K562 (cell line): ENCODE measurements at regions not wholly inside any gene's neighbourhood (a gene's known extent, or its start where the extent isn't known, plus 50 kb on each side); places are given as distances from the start of the nearest gene placed in this dataset.

Experiments
- ATAC-seq: fragments of 200-7000 bp; cut with Tn5 transposase; 3 replicates; pipeline ENCODE4 v1.9.1; 2020; ENCODE audit warnings: moderate library complexity
- BruUV-seq: library from RNA; stranded (reverse); fragments of 400-500 nt; replicated peaks from 2 replicates; lab custom pipeline; 2021; lab: Mats Ljungman, UMichigan
- CTCF ChIA-PET: fragments of 300-600 bp; formaldehyde crosslinking; extraction: SDS; loops from one replicate; lab custom pipeline; 2021; ENCODE audit warnings: low intra/inter-chr PET ratio; lab: Yijun Ruan, JAX
- POLR2A ChIA-PET: fragments of 300-600, 350-650 bp; sonication (Branson Sonifier 250); formaldehyde crosslinking; extraction: SDS; loops from one replicate; lab custom pipeline; 2021; ENCODE audit warnings: antibody characterized with exemption, inconsistent platforms; lab: Yijun Ruan, JAX
- DNase-seq, 4 experiments: peaks; one replicate each; pipeline versions ENCODE4 v3.0.0 to v3.0.0-alpha.2; 2011 to 2018; ENCODE audit warnings: low spot score in 3 of 4, mixed read lengths in 3 of 4; ENCODE audit errors: extremely low read depth in 1 of 4
- FAIRE-seq: peaks from 2 replicates; lab custom pipeline; 2011; peaks lifted over from hg19 to GRCh38; lab: Jason Lieb, UNC
- H2AFZ ChIP-seq: 2 replicates; pipeline ENCODE4 v1.6.0; 2011; ENCODE audit warnings: low read depth, low read length, control low read depth, inconsistent platforms
- H3K27ac ChIP-seq: fragments of 200-600 bp; 3 replicates; pipeline ENCODE4 v1.8.0; 2011; ENCODE audit warnings: low read depth, mild to moderate bottlenecking, control low read depth, inconsistent platforms, low read length, moderate library complexity, mixed read lengths; ENCODE audit errors: extremely low read depth
- H3K27me3 ChIP-seq, 2 experiments: fragments of 300-600 bp in 1 of 2; 2 replicates in 1 of 2; 3 replicates in 1 of 2; pipeline versions ENCODE4 v1.6.0 to v1.8.0; 2011; ENCODE audit warnings: inconsistent platforms in 2 of 2, low read length in 2 of 2, mild to moderate bottlenecking in 1 of 2, mixed read lengths in 1 of 2, moderate library complexity in 1 of 2; ENCODE audit not compliant: control insufficient read depth in 2 of 2, insufficient read depth in 2 of 2
- H3K36me3 ChIP-seq: fragments of 300-600 bp; 3 replicates; pipeline ENCODE4 v1.8.0; 2011; ENCODE audit warnings: mild to moderate bottlenecking, low read length, inconsistent platforms; ENCODE audit not compliant: control insufficient read depth, insufficient read depth
- H3K4me1 ChIP-seq, 2 experiments: fragments of 200-600 bp in 1 of 2; replicated peaks in 1 of 2; 2 replicates in 1 of 2; 3 replicates in 1 of 2; pipeline versions ENCODE4 v1.5.1 to v1.8.0; 2011; ENCODE audit warnings: inconsistent platforms in 2 of 2, low read length in 2 of 2, mild to moderate bottlenecking in 1 of 2, mixed read lengths in 1 of 2, moderate library complexity in 1 of 2; ENCODE audit not compliant: control insufficient read depth in 2 of 2, insufficient read depth in 2 of 2
- H3K4me2 ChIP-seq: 2 replicates; pipeline ENCODE4 v1.6.1; 2011; ENCODE audit warnings: low read length, control low read depth, inconsistent platforms, mixed read lengths; ENCODE audit not compliant: insufficient read depth
- H3K4me3 ChIP-seq: fragments of 200-600 bp; sonication (generic), shearing (Covaris generic); 2 replicates; pipeline ENCODE4 v1.5.1; 2016; ENCODE audit warnings: control low read depth, inconsistent platforms
- H3K79me2 ChIP-seq: fragments of 200-600 bp; 3 replicates; pipeline ENCODE4 v1.8.0; 2011; ENCODE audit warnings: low read length, inconsistent platforms; ENCODE audit not compliant: control insufficient read depth, insufficient read depth
- H3K9ac ChIP-seq, 2 experiments: 2 replicates each; pipeline versions ENCODE4 v1.6.0 to v1.6.1; 2011; ENCODE audit warnings: low read depth in 2 of 2, low read length in 2 of 2, control low read depth in 1 of 2, inconsistent platforms in 1 of 2, mild to moderate bottlenecking in 1 of 2, mixed read lengths in 1 of 2; ENCODE audit not compliant: insufficient read depth in 1 of 2
- H3K9me1 ChIP-seq: one replicate; pipeline ENCODE4 v1.6.0; 2011; ENCODE audit warnings: inconsistent platforms, mild to moderate bottlenecking, low read length, moderate library complexity; ENCODE audit not compliant: control insufficient read depth, insufficient read depth
- H3K9me3 ChIP-seq: replicated peaks from 2 replicates; pipeline ENCODE4 v1.5.1; 2011; ENCODE audit warnings: low read depth, low read length, inconsistent platforms; ENCODE audit not compliant: control insufficient read depth, insufficient read depth
- H4K20me1 ChIP-seq: replicated peaks from 2 replicates; pipeline ENCODE4 v1.6.1; 2011; ENCODE audit warnings: low read length, inconsistent platforms, mixed read lengths; ENCODE audit not compliant: control insufficient read depth, insufficient read depth
- IRF9 ChIP-seq: fragments of 450-650 bp; IDR thresholded peaks from 2 replicates; pipeline ENCODE4 v1.6.1; 2016; ENCODE audit warnings: missing biosample characterization, missing genetic modification characterization
- OTX1 ChIP-seq: fragments of 450-650 bp; formaldehyde crosslinking; IDR thresholded peaks from 2 replicates; pipeline ENCODE4 v1.4.0; 2022; ENCODE audit warnings: mild to moderate bottlenecking
- RB1 ChIP-seq: fragments of 450-650 bp; IDR thresholded peaks from 2 replicates; pipeline ENCODE4 v1.6.1; 2017; ENCODE audit warnings: low read depth, mild to moderate bottlenecking
- RBM14 ChIP-seq: fragments of 200-400 bp; formaldehyde crosslinking; IDR thresholded peaks from 2 replicates; pipeline ENCODE4 v1.6.1; 2018; ENCODE audit warnings: low read depth, mild to moderate bottlenecking, low read length, moderate library complexity, borderline replicate concordance; ENCODE audit not compliant: insufficient read depth
- RERE ChIP-seq: sonication (generic); formaldehyde crosslinking; IDR thresholded peaks from 2 replicates; pipeline ENCODE4 v1.8.0; 2023; ENCODE audit warnings: missing genetic modification reagents, mild to moderate bottlenecking, borderline replicate concordance
- SMAD1 ChIP-seq: fragments of 150-350 bp; IDR thresholded peaks from 2 replicates; pipeline ENCODE4 v1.6.1; 2014; ENCODE audit warnings: low read length, low read depth; ENCODE audit not compliant: partially characterized antibody
- SRSF7 ChIP-seq: fragments of 200-400 bp; formaldehyde crosslinking; optimal IDR thresholded peaks from 2 replicates; pipeline ENCODE3; 2017; ENCODE audit warnings: mild to moderate bottlenecking, low read depth, low read length
- USF1 ChIP-seq: sonication (generic); formaldehyde crosslinking; IDR thresholded peaks from 2 replicates; pipeline ENCODE4 v1.9.0; 2022; ENCODE audit warnings: mild to moderate bottlenecking, missing genetic modification reagents
- ZNF124 ChIP-seq: sonication (generic); formaldehyde crosslinking; IDR thresholded peaks from 2 replicates; pipeline ENCODE4 v1.8.1; 2022; ENCODE audit warnings: missing genetic modification reagents
- ZNF830 ChIP-seq: fragments of 250-450 bp; sonication (Bioruptor Pico); IDR thresholded peaks from 2 replicates; pipeline ENCODE4 v1.5.0; 2021; ENCODE audit warnings: mild to moderate bottlenecking
- WGBS: fragments of 100-300 bp; shearing (Covaris generic); methylation state at CpG from one replicate; pipeline ENCODE4 v1.1.6; 2016; ENCODE audit warnings: low coverage, mixed read lengths; ENCODE audit not compliant: insufficient coverage; ENCODE audit errors: missing lambda C conversion rate; 5-methylcytosine and 5-hydroxymethylcytosine counted together
- in situ Hi-C: fragments of 300-500 bp; cut with MboI; formaldehyde crosslinking; loops from 4 replicates; pipeline ENCODE4 v1.15.0; 2018; ENCODE audit warnings: inconsistent platforms, mixed read lengths
- intact Hi-C: fragments of 100-400 bp; cut with micrococcal nuclease; formaldehyde crosslinking; loops from 2 replicates; pipeline ENCODE4 v1.14.2; 2022

- in situ Hi-C loops (no loop called here), intact Hi-C loops (no loop called here)
- DNase-seq (no peak), FAIRE-seq (no peak), ATAC-seq (no peak)
- Histone ChIP-seq H3K4me3 (no peak overlapping the region), H3K36me3 (no peaks in the 10 kb centered on the region), H3K9ac (no peak overlapping the region), H3K9me3 (no peaks in the 10 kb centered on the region), H4K20me1 (no peaks in the 10 kb centered on the region), H3K4me2 (no peak overlapping the region), H3K27me3 (no peaks in the 10 kb centered on the region), H3K27ac (no peak overlapping the region), H3K4me1 (no peaks in the 10 kb centered on the region), H3K79me2 (no peaks in the 10 kb centered on the region), H3K9me1 (no peaks in the 10 kb centered on the region), H2AFZ (no peak overlapping the region)
- ChIA-PET POLR2A (interaction anchor here (0.8 kb wide), 1 partner anchor 49 kb away, joined by 4 read pairs; no protein-coding TSS in a partner anchor), CTCF (no interaction called here)
- WGBS, result 26% methylated on average over 3 of the region's 3 CpGs
- BruUV-seq, result no TSS peak
- TF ChIP-seq RBM14 (no peak), SRSF7 (no peak), ZNF830 (no peak), OTX1 (CRISPR knock-in tag) (peak; percentile 75; the same call in 1 of the 2 replicates), RERE (CRISPR knock-in tag) (no peak), RB1 (no peak), SMAD1 (no peak), ZNF124 (no peak), USF1 (CRISPR knock-in tag) (no peak), IRF9 (tag) (no peak)
These were observed 288.7 kb upstream of the KCND2 start for GRCh38 chr7:119984247-119984646.
